Liver (tissue), 8 donors: ENCODE measurements at regions not wholly inside any gene's neighbourhood (a gene's known extent, or its start where the extent isn't known, plus 50 kb on each side); places are given as distances from the start of the nearest gene placed in this dataset.

ENCODE experiments used
- DNase-seq: peaks from one replicate; pipeline ENCODE4 v3.0.0-alpha.2; 2017; ENCODE audit warnings: low spot score
- H3K27ac ChIP-seq, 2 donors: one replicate each; pipeline ENCODE4 v1.7.0; 2013; ENCODE audit warnings: inconsistent platforms in 2 of 2, low read length in 2 of 2, control low read depth in 1 of 2, low read depth in 1 of 2, mild to moderate bottlenecking in 1 of 2
- H3K27me3 ChIP-seq, 4 donors: one replicate each; pipeline versions ENCODE4 v1.6.1 to v1.7.0; 2013; ENCODE audit warnings: low read length in 3 of 4, inconsistent platforms in 1 of 4, mild to moderate bottlenecking in 1 of 4, moderate library complexity in 1 of 4; ENCODE audit not compliant: control insufficient read depth in 4 of 4, insufficient read depth in 4 of 4
- H3K36me3 ChIP-seq, 4 donors: one replicate each; pipeline versions ENCODE4 v1.6.1 to v1.7.0; 2013; ENCODE audit warnings: low read length in 3 of 4, mild to moderate bottlenecking in 3 of 4, low read depth in 1 of 4, moderate library complexity in 1 of 4; ENCODE audit not compliant: control insufficient read depth in 4 of 4, insufficient read depth in 3 of 4
- H3K4me1 ChIP-seq, 4 donors: one replicate each; pipeline versions ENCODE4 v1.6.1 to v1.7.0; 2013; ENCODE audit warnings: low read length in 3 of 4, mild to moderate bottlenecking in 3 of 4, moderate library complexity in 1 of 4; ENCODE audit not compliant: control insufficient read depth in 4 of 4, insufficient read depth in 4 of 4
- H3K4me3 ChIP-seq, 3 donors: one replicate each; pipeline versions ENCODE4 v1.6.1 to v1.7.0; 2013; ENCODE audit warnings: low read length in 3 of 3, control low read depth in 1 of 3, low read depth in 1 of 3, mild to moderate bottlenecking in 1 of 3
- H3K9ac ChIP-seq, 2 donors: one replicate each; pipeline ENCODE4 v1.7.0; 2013; ENCODE audit warnings: low read length in 2 of 2, mild to moderate bottlenecking in 2 of 2, moderate library complexity in 2 of 2, control low read depth in 1 of 2, low read depth in 1 of 2
- H3K9me3 ChIP-seq, 4 donors: one replicate each; pipeline versions ENCODE4 v1.6.1 to v1.7.0; 2013; ENCODE audit warnings: low read length in 3 of 4; ENCODE audit not compliant: control insufficient read depth in 4 of 4
- GABPA ChIP-seq, 2 donors: IDR thresholded peaks in 1 of 2; conservative IDR thresholded peaks in 1 of 2; 2 replicates each; pipeline ENCODE4 v1.6.1; 2016; ENCODE audit warnings: antibody characterized with exemption in 2 of 2, mild to moderate bottlenecking in 1 of 2, moderate library complexity in 1 of 2
- HNF4G ChIP-seq: IDR thresholded peaks from 2 replicates; pipeline ENCODE4 v1.6.1; 2016; ENCODE audit warnings: antibody characterized with exemption
- JUND ChIP-seq, 2 donors: IDR thresholded peaks; 2 replicates each; pipeline ENCODE4 v1.6.1; 2016; ENCODE audit warnings: antibody characterized with exemption in 2 of 2
- NR2F2 ChIP-seq: IDR thresholded peaks from 2 replicates; pipeline ENCODE4 v1.6.1; 2016; ENCODE audit warnings: antibody characterized with exemption
- RAD21 ChIP-seq, 2 donors: IDR thresholded peaks; 2 replicates each; pipeline ENCODE4 v1.6.1; 2016; ENCODE audit warnings: antibody characterized with exemption in 2 of 2, mild to moderate bottlenecking in 2 of 2
- YY1 ChIP-seq: IDR thresholded peaks from 2 replicates; pipeline ENCODE4 v1.6.1; 2016; ENCODE audit warnings: antibody characterized with exemption, mild to moderate bottlenecking
- WGBS: extraction: QIAGEN DNeasy Blood & Tissue Kit; methylation state at CpG from one replicate; pipeline ENCODE4 v1.1.7; 2013; 5-methylcytosine and 5-hydroxymethylcytosine counted together
- TF ChIP-seq, protein P1 (sequence below): IDR thresholded peaks from 2 replicates; pipeline ENCODE4 v1.6.1; 2016; ENCODE audit warnings: antibody characterized with exemption, mild to moderate bottlenecking
- TF ChIP-seq, protein P2 (sequence below): IDR thresholded peaks from 2 replicates; pipeline ENCODE4 v1.6.1; 2016; ENCODE audit warnings: antibody characterized with exemption
- TF ChIP-seq, protein P3 (sequence below): IDR thresholded peaks from 2 replicates; pipeline ENCODE4 v1.6.1; 2016; ENCODE audit warnings: antibody characterized with exemption
- TF ChIP-seq, protein P4 (sequence below): fragments of 150-350 bp; IDR thresholded peaks from 2 replicates; pipeline ENCODE4 v1.5.1; 2017; ENCODE audit warnings: improper control_type of control experiment, low read depth, low read length; ENCODE audit not compliant: missing input control
- donor health status: healthy.
- donor health status: healthy.
- donor health status: healthy.
- donor health status: healthy.
- donor health status: healthy.

DNA sequence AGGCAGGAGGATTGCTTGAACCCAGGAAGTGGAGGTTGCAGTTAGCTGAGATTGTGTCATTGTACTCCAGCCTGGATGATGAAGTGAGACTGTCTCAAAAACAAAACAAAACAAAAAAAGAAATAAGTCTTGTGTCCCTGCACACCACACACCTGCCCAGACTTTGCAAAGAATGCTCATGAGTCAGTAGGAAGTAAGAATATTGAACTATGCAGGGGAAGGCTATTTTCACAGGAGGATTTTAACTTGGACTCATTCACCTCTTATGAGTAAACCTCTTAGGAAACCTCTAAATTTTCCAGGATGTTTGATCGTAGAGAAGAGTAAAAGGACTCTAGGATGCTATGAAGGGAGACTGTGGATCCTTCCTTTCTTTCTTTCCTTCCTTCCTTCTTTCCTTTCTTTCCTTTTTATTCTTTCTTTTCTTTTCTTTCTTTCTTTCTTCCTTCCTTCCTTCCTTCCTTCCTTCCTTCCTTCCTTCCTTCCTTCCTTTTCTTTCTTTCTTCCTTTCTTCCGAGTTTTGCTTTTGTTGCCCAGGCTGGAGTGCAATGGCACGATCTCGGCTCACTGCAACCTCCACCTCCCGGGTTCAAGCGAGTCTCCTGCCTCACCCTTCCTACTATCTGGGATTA is 96.7 kb upstream of the CLINT1 start:
- Histone ChIP-seq H3K27me3 (no peaks in the 10 kb centered on the region), H3K4me3 (no peak overlapping the region), H3K9me3 (no peaks in the 10 kb centered on the region), H3K4me1 (no peaks in the 10 kb centered on the region), H3K27ac (no peak overlapping the region), H3K9ac (no peak overlapping the region), H3K36me3 (no peaks in the 10 kb centered on the region)
- TF ChIP-seq YY1 (no peak), JUND (IDR thresholded peaks at IDR 0.05) (no peak), HNF4G (no peak), RAD21 (IDR thresholded peaks at IDR 0.05) (no peak)
- TF ChIP-seq, protein P1, sequence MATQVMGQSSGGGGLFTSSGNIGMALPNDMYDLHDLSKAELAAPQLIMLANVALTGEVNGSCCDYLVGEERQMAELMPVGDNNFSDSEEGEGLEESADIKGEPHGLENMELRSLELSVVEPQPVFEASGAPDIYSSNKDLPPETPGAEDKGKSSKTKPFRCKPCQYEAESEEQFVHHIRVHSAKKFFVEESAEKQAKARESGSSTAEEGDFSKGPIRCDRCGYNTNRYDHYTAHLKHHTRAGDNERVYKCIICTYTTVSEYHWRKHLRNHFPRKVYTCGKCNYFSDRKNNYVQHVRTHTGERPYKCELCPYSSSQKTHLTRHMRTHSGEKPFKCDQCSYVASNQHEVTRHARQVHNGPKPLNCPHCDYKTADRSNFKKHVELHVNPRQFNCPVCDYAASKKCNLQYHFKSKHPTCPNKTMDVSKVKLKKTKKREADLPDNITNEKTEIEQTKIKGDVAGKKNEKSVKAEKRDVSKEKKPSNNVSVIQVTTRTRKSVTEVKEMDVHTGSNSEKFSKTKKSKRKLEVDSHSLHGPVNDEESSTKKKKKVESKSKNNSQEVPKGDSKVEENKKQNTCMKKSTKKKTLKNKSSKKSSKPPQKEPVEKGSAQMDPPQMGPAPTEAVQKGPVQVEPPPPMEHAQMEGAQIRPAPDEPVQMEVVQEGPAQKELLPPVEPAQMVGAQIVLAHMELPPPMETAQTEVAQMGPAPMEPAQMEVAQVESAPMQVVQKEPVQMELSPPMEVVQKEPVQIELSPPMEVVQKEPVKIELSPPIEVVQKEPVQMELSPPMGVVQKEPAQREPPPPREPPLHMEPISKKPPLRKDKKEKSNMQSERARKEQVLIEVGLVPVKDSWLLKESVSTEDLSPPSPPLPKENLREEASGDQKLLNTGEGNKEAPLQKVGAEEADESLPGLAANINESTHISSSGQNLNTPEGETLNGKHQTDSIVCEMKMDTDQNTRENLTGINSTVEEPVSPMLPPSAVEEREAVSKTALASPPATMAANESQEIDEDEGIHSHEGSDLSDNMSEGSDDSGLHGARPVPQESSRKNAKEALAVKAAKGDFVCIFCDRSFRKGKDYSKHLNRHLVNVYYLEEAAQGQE, result no peak
- TF ChIP-seq, protein P2, sequence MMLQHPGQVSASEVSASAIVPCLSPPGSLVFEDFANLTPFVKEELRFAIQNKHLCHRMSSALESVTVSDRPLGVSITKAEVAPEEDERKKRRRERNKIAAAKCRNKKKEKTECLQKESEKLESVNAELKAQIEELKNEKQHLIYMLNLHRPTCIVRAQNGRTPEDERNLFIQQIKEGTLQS, result no peak
- TF ChIP-seq, protein P3, sequence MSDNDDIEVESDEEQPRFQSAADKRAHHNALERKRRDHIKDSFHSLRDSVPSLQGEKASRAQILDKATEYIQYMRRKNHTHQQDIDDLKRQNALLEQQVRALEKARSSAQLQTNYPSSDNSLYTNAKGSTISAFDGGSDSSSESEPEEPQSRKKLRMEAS, result no peak
- 91% methylated on average over 6 of the region's 6 CpGs for WGBS
- no peak for DNase-seq

DNA sequence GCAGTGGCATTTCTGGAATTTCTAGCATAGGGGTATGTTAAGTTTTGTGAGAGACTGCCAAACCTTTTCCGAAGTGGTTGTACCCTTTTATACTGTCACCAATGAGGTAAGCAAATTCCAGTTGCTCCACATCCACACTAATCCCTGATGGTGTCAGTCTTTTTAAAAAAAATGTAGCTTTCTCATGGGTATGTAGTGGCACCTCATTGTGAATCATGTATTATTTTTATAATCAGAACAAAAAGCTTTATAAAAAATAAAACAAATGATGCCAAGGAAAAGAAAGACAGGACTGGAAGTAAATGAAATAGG is 93.4 kb upstream of the CLINT1 start:
- no peak for DNase-seq

More for the DNA sequence above, 93.4 kb upstream of the CLINT1 start:
- Histone ChIP-seq H3K4me1 (peaks cover 0 to 9% (median 3%) of the 10 kb centered on the region in 4 donors), H3K27ac (no peak overlapping the region), H3K9me3 (no peaks in the 10 kb centered on the region), H3K27me3 (no peaks in the 10 kb centered on the region), H3K36me3 (no peaks in the 10 kb centered on the region), H3K9ac (no peak overlapping the region), H3K4me3 (no peak overlapping the region)
- no peak for TF ChIP-seq NR2F2
- no peak for TF ChIP-seq YY1
- TF ChIP-seq, protein P4, sequence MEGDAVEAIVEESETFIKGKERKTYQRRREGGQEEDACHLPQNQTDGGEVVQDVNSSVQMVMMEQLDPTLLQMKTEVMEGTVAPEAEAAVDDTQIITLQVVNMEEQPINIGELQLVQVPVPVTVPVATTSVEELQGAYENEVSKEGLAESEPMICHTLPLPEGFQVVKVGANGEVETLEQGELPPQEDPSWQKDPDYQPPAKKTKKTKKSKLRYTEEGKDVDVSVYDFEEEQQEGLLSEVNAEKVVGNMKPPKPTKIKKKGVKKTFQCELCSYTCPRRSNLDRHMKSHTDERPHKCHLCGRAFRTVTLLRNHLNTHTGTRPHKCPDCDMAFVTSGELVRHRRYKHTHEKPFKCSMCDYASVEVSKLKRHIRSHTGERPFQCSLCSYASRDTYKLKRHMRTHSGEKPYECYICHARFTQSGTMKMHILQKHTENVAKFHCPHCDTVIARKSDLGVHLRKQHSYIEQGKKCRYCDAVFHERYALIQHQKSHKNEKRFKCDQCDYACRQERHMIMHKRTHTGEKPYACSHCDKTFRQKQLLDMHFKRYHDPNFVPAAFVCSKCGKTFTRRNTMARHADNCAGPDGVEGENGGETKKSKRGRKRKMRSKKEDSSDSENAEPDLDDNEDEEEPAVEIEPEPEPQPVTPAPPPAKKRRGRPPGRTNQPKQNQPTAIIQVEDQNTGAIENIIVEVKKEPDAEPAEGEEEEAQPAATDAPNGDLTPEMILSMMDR, result no peak
- TF ChIP-seq GABPA (IDR thresholded peaks at IDR 0.05 in 1 of 2, conservative IDR thresholded peaks at IDR 0.05 in 1 of 2), result no peak
- TF ChIP-seq, protein P3, result no peak
- no peak for TF ChIP-seq HNF4G
- 93% methylated on average over 1 of the region's 1 CpG for WGBS
